Medulla oblongata (tissue), 1 donor: ENCODE measurements at regions not wholly inside any gene's neighbourhood (a gene's known extent, or its start where the extent isn't known, plus 50 kb on each side); places are given as distances from the start of the nearest gene placed in this dataset.

Experiments
- DNase-seq: peaks from one replicate; pipeline ENCODE4 v3.0.0-alpha.2; 2015; ENCODE audit errors: extremely low spot score

- DNase-seq: no peak
Observed at GRCh38 chr3:117938974-117939373, 1095.7 kb downstream of the IGSF11 start.

GRCh38 chr3:117939425-117940027 is 1095.1 kb downstream of the IGSF11 start:
- DNase-seq: peak; percentile 48

- no peak for DNase-seq
Observed at GRCh38 chr3:117941015-117941414, 1093.6 kb downstream of the IGSF11 start.

GRCh38 chr3:117941756-117942155 is 1092.9 kb downstream of the IGSF11 start:
- DNase-seq: no peak

- no peak for DNase-seq
Observed at GRCh38 chr3:117954131-117954530, 1080.5 kb downstream of the IGSF11 start.

GRCh38 chr3:117955196-117955595 is 1079.5 kb downstream of the IGSF11 start:
- DNase-seq: no peak

GRCh38 chr3:117958027-117958426 is 1076.6 kb downstream of the IGSF11 start:
- no peak for DNase-seq

GRCh38 chr3:117962750-117963149 is 1071.9 kb downstream of the IGSF11 start:
- no peak for DNase-seq

- DNase-seq: no peak
Observed at GRCh38 chr3:117963858-117964257, 1070.8 kb downstream of the IGSF11 start.

GRCh38 chr3:117964814-117965213 is 1069.8 kb downstream of the IGSF11 start:
- DNase-seq: no peak

GRCh38 chr3:117977504-117978228 is 1057.0 kb downstream of the IGSF11 start:
- no peak for DNase-seq

- DNase-seq: no peak
Observed at GRCh38 chr3:117979466-117979865, 1055.2 kb downstream of the IGSF11 start.

- no peak for DNase-seq
Observed at GRCh38 chr3:117987256-117987655, 1047.4 kb downstream of the IGSF11 start.

GRCh38 chr3:117989982-117990381 is 1044.7 kb downstream of the IGSF11 start:
- no peak for DNase-seq

GRCh38 chr3:117990627-117991026 is 1044.0 kb downstream of the IGSF11 start:
- DNase-seq: no peak

GRCh38 chr3:117995842-117996437 is 1038.7 kb downstream of the IGSF11 start:
- peak; percentile 14 for DNase-seq

- DNase-seq: peak; percentile 94
Observed at GRCh38 chr3:117997201-117998049, 1037.2 kb downstream of the IGSF11 start.

GRCh38 chr3:117998071-117998470 is 1036.6 kb downstream of the IGSF11 start:
- no peak for DNase-seq

GRCh38 chr3:118000219-118000618 is 1034.4 kb downstream of the IGSF11 start:
- DNase-seq: no peak

GRCh38 chr3:118001380-118001779 is 1033.3 kb downstream of the IGSF11 start:
- no peak for DNase-seq

GRCh38 chr3:118011910-118012309 is 1022.7 kb downstream of the IGSF11 start:
- no peak for DNase-seq

- no peak for DNase-seq
Observed at GRCh38 chr3:118029049-118029448, 1005.6 kb downstream of the IGSF11 start.
